ENCODE measurements at regions not wholly inside any gene's neighbourhood (a gene's known extent, or its start where the extent isn't known, plus 50 kb on each side); places are given as distances from the start of the nearest gene placed in this dataset.

DNA sequence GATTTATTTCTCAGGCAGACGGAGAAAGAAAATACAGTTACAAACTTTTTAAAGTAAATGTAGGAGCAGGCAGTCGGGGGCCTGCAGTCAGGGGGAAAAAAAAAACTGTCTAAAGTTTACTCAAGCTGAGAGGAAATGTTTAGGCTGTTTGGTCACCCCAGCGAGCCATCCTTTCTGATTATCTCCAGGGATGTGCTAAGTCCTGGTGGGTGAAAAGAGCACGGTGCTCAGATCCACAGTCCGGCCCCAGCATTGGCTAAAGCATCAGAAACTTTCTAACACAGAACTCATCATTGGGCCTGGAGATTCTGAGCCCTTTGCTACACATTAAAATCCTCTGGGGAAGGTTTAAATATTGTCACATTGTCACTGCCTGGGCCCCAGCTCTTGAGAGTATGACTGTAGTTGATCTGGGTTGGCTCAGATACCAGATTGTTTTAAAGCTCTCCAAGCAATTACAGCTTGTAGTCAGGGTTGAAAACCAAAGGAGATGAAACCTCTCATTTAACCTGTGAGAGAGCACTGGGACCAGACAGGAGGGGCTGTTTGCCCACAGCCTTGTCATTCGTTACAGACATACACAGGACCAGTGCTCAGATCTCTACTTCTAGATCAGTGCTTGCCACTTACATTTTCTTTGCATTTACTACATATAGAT, 131.1 kb upstream of the HTR2A start:
- Histone ChIP-seq H3K27me3 (ENCODE audit: control insufficient read depth, insufficient read depth, low read length) (no peaks in the 10 kb centered on the region), H3K27ac (ENCODE audit: low read depth, low read length) (no peak overlapping the region), H3K4me3 (ENCODE audit: low read depth, low read length) (no peak overlapping the region)

DNA sequence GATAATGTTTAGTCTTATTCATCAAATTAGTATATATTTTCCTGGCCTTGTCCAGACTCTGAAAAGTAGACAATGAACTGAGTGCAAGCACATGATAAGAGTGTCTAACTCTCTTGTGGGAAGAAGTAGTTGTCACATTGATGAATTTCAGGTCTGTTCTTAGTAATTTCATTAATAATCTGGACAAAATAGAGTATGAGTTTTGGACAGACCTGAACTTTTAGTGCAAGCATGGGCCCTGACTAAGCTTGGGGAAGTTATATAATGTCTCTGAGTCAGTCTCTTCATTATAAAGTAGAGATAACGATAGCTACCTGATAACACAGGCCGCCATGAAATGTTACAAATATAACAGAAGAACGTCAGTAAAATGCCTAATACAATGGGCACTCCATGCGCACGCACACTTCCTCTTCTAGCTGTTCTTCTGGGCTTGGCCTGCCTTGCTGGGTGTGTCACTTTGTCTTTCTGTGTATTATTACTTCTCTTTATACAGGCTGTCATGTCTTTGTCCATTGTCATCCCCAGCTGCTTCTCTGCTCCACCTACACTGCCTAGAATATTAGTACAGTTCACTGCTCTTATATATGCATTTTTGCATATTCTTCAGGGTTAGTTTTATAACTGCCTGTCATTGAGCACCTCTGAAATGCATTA, 129.1 kb upstream of the HTR2A start:
- H3K27me3 ChIP-seq (ENCODE audit: control insufficient read depth, insufficient read depth, low read length): no peaks in the 10 kb centered on the region
- no peaks in the 10 kb centered on the region for H3K9me3 ChIP-seq (ENCODE audit: control insufficient read depth, insufficient read depth, low read depth, low read length)

More for the DNA sequence above, 131.1 kb upstream of the HTR2A start:
- Histone ChIP-seq H3K4me1 (ENCODE audit: control insufficient read depth, insufficient read depth, low read length) (peaks cover 11% of the 10 kb centered on the region), H3K36me3 (ENCODE audit: control insufficient read depth, insufficient read depth, low read length) (no peaks in the 10 kb centered on the region), H3K9me3 (ENCODE audit: control insufficient read depth, insufficient read depth, low read depth, low read length) (no peaks in the 10 kb centered on the region), H3K9ac (ENCODE audit: low read length) (no peak overlapping the region)

GRCh38 chr13:47019977-47020376, 123.1 kb upstream of the HTR2A start:
- Histone ChIP-seq H3K36me3 (ENCODE audit: control insufficient read depth, insufficient read depth, low read length) (no peaks in the 10 kb centered on the region), H3K4me3 (ENCODE audit: low read depth, low read length) (no peak overlapping the region), H3K9me3 (ENCODE audit: control insufficient read depth, insufficient read depth, low read depth, low read length) (peaks cover 5% of the 10 kb centered on the region; the same call in 1 of the 2 replicates), H3K27ac (ENCODE audit: low read depth, low read length) (no peak overlapping the region), H3K4me1 (ENCODE audit: control insufficient read depth, insufficient read depth, low read length) (no peaks in the 10 kb centered on the region), H3K9ac (ENCODE audit: low read length) (no peak overlapping the region), H3K27me3 (ENCODE audit: control insufficient read depth, insufficient read depth, low read length) (no peaks in the 10 kb centered on the region)

More for the DNA sequence above, 129.1 kb upstream of the HTR2A start:
- no peak overlapping the region for H3K27ac ChIP-seq (ENCODE audit: low read depth, low read length)
- H3K4me3 ChIP-seq (ENCODE audit: low read depth, low read length): no peak overlapping the region
- H3K9ac ChIP-seq (ENCODE audit: low read length): no peak overlapping the region
- no peaks in the 10 kb centered on the region for H3K36me3 ChIP-seq (ENCODE audit: control insufficient read depth, insufficient read depth, low read length)
- peaks cover 11% of the 10 kb centered on the region for H3K4me1 ChIP-seq (ENCODE audit: control insufficient read depth, insufficient read depth, low read length)

DNA sequence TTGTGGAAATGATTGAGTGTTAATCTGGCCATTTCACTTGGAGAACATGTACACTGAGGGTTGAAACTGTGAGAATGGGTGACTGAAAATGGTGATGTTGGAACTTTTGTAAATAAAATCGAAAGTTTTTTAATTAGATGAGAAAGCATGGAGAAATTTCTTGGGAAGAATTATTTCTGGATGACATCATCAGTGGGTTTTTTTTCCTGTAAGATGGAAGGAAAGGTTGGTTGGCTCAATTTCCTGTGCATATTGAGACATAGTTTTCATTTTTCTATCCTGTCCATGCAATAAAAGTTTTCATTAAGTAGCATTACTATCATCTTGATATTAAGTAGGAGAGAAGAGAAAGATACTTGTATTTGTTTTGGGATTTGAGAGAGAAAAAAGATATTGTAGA, 120.6 kb upstream of the HTR2A start:
- Histone ChIP-seq H3K36me3 (ENCODE audit: control insufficient read depth, insufficient read depth, low read length) (no peaks in the 10 kb centered on the region), H3K27ac (ENCODE audit: low read depth, low read length) (no peak overlapping the region), H3K4me3 (ENCODE audit: low read depth, low read length) (no peak overlapping the region), H3K27me3 (ENCODE audit: control insufficient read depth, insufficient read depth, low read length) (no peaks in the 10 kb centered on the region), H3K9me3 (ENCODE audit: control insufficient read depth, insufficient read depth, low read depth, low read length) (peaks cover 5% of the 10 kb centered on the region; the same call in 1 of the 2 replicates), H3K4me1 (ENCODE audit: control insufficient read depth, insufficient read depth, low read length) (no peaks in the 10 kb centered on the region), H3K9ac (ENCODE audit: low read length) (no peak overlapping the region)

DNA sequence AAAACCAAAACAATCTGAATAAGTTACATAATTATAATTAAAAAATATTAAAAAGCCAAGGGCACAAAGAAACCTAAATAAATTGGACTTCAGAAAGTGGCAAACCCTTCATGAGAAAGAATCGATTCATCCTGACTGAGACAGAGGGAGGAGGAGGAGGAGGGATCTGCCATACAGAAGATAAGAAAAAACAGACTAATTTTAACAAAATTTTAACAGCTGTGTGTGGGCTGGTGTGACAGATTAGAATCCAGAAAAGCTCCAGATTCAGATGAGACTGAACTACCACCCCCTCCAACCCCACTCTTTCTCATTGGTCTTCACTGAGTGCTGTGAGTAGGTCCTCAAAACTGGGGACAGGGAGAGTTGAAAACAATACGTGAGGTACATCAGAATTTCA, 111.5 kb upstream of the HTR2A start:
- no peak overlapping the region for H3K4me3 ChIP-seq (ENCODE audit: low read depth, low read length)
- H3K9me3 ChIP-seq (ENCODE audit: control insufficient read depth, insufficient read depth, low read depth, low read length): no peaks in the 10 kb centered on the region
- no peak overlapping the region for H3K27ac ChIP-seq (ENCODE audit: low read depth, low read length)
- no peaks in the 10 kb centered on the region for H3K4me1 ChIP-seq (ENCODE audit: control insufficient read depth, insufficient read depth, low read length)
- no peaks in the 10 kb centered on the region for H3K36me3 ChIP-seq (ENCODE audit: control insufficient read depth, insufficient read depth, low read length)
- H3K27me3 ChIP-seq (ENCODE audit: control insufficient read depth, insufficient read depth, low read length): no peaks in the 10 kb centered on the region
- H3K9ac ChIP-seq (ENCODE audit: low read length): no peak overlapping the region

GRCh38 chr13:47005756-47006414, 109.0 kb upstream of the HTR2A start:
- H3K4me1 ChIP-seq (ENCODE audit: control insufficient read depth, insufficient read depth, low read length): no peaks in the 10 kb centered on the region
- no peaks in the 10 kb centered on the region for H3K9me3 ChIP-seq (ENCODE audit: control insufficient read depth, insufficient read depth, low read depth, low read length)

DNA sequence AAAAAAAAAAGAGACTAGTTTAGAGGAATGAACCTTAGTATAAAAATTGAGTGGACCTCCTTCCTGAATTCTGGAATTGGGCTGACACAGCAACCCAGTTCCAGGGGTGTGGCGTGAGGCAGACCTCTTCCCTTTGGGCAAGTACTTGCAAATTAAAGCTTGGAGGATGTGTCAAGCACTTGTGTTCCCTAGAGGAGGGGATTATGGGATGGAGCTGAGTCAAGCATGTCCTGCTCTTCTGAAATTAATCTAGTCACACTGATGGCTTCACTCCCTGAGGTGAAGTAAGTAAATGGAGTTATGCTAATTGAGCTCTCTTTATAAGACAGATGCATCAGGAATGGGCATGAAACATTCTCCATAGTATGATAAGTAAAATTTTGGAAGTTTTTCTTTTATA, 107.7 kb upstream of the HTR2A start:
- H3K9me3 ChIP-seq (ENCODE audit: control insufficient read depth, insufficient read depth, low read depth, low read length): no peaks in the 10 kb centered on the region
- H3K4me3 ChIP-seq (ENCODE audit: low read depth, low read length): no peak overlapping the region
- H3K36me3 ChIP-seq (ENCODE audit: control insufficient read depth, insufficient read depth, low read length): no peaks in the 10 kb centered on the region
- no peaks in the 10 kb centered on the region for H3K4me1 ChIP-seq (ENCODE audit: control insufficient read depth, insufficient read depth, low read length)
- no peak overlapping the region for H3K27ac ChIP-seq (ENCODE audit: low read depth, low read length)
- no peak overlapping the region for H3K9ac ChIP-seq (ENCODE audit: low read length)
- no peaks in the 10 kb centered on the region for H3K27me3 ChIP-seq (ENCODE audit: control insufficient read depth, insufficient read depth, low read length)

More at GRCh38 chr13:47005756-47006414, 109.0 kb upstream of the HTR2A start:
- Histone ChIP-seq H3K27me3 (ENCODE audit: control insufficient read depth, insufficient read depth, low read length) (no peaks in the 10 kb centered on the region), H3K27ac (ENCODE audit: low read depth, low read length) (no peak overlapping the region), H3K36me3 (ENCODE audit: control insufficient read depth, insufficient read depth, low read length) (no peaks in the 10 kb centered on the region), H3K9ac (ENCODE audit: low read length) (no peak overlapping the region), H3K4me3 (ENCODE audit: low read depth, low read length) (no peak overlapping the region)

DNA sequence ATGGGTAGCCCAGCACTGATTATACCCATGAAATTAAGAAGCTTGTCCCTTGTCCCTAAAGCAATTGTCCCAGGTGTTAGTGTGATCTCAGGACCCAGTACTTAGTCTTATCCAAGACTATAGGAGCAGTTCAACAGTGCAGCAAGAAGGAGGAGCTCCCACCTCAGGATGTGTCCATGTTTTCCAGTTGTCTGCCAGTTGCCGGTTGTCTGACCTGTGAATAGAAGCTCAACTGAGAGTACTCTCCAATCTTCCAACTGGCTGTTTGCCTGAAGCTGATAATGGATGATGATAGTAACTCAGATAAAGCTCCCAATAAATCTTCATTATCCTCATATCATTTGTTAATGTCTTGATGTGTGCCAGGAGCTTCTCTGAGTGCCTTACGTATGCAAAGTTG, 107.2 kb upstream of the HTR2A start:
- Histone ChIP-seq H3K9me3 (ENCODE audit: control insufficient read depth, insufficient read depth, low read depth, low read length) (no peaks in the 10 kb centered on the region), H3K9ac (ENCODE audit: low read length) (no peak overlapping the region), H3K4me1 (ENCODE audit: control insufficient read depth, insufficient read depth, low read length) (no peaks in the 10 kb centered on the region), H3K27ac (ENCODE audit: low read depth, low read length) (no peak overlapping the region), H3K27me3 (ENCODE audit: control insufficient read depth, insufficient read depth, low read length) (no peaks in the 10 kb centered on the region), H3K36me3 (ENCODE audit: control insufficient read depth, insufficient read depth, low read length) (no peaks in the 10 kb centered on the region), H3K4me3 (ENCODE audit: low read depth, low read length) (no peak overlapping the region)

- H3K4me1 ChIP-seq (ENCODE audit: control insufficient read depth, insufficient read depth, low read length): no peaks in the 10 kb centered on the region
- no peak overlapping the region for H3K9ac ChIP-seq (ENCODE audit: low read length)
- no peak overlapping the region for H3K4me3 ChIP-seq (ENCODE audit: low read depth, low read length)
- no peak overlapping the region for H3K27ac ChIP-seq (ENCODE audit: low read depth, low read length)
- no peaks in the 10 kb centered on the region for H3K27me3 ChIP-seq (ENCODE audit: control insufficient read depth, insufficient read depth, low read length)
- no peaks in the 10 kb centered on the region for H3K36me3 ChIP-seq (ENCODE audit: control insufficient read depth, insufficient read depth, low read length)
- H3K9me3 ChIP-seq (ENCODE audit: control insufficient read depth, insufficient read depth, low read depth, low read length): no peaks in the 10 kb centered on the region
Observed at GRCh38 chr13:47000165-47000564, 103.3 kb upstream of the HTR2A start.

- no peaks in the 10 kb centered on the region for H3K9me3 ChIP-seq (ENCODE audit: control insufficient read depth, insufficient read depth, low read depth, low read length)
- H3K27me3 ChIP-seq (ENCODE audit: control insufficient read depth, insufficient read depth, low read length): no peaks in the 10 kb centered on the region
- H3K36me3 ChIP-seq (ENCODE audit: control insufficient read depth, insufficient read depth, low read length): no peaks in the 10 kb centered on the region
- H3K27ac ChIP-seq (ENCODE audit: low read depth, low read length): no peak overlapping the region
- H3K4me3 ChIP-seq (ENCODE audit: low read depth, low read length): no peak overlapping the region
- H3K9ac ChIP-seq (ENCODE audit: low read length): no peak overlapping the region
- H3K4me1 ChIP-seq (ENCODE audit: control insufficient read depth, insufficient read depth, low read length): no peaks in the 10 kb centered on the region
Observed at GRCh38 chr13:46996316-46997030, 99.6 kb upstream of the HTR2A start.

DNA sequence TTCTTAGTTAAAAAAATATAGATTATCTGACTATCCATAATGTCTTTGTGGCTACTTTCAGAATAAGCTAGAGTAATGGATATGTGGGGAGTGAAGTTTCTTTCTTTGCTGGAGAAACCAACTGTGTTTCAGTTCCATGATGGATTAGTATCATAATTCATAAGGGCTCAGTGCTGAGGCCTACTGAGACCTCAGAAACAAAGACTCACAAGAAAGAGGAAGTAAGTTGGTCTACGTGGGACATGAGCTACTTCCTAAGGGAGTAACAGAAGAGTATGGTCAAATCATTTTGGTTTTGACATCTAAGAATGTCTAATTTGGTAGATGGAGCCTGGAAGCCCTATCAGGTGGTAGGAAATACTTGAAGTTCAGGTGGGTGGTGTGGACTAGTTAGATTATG, 99.0 kb upstream of the HTR2A start:
- no peaks in the 10 kb centered on the region for H3K27me3 ChIP-seq (ENCODE audit: control insufficient read depth, insufficient read depth, low read length)
- no peaks in the 10 kb centered on the region for H3K36me3 ChIP-seq (ENCODE audit: control insufficient read depth, insufficient read depth, low read length)
- H3K4me1 ChIP-seq (ENCODE audit: control insufficient read depth, insufficient read depth, low read length): no peaks in the 10 kb centered on the region
- no peak overlapping the region for H3K4me3 ChIP-seq (ENCODE audit: low read depth, low read length)
- no peaks in the 10 kb centered on the region for H3K9me3 ChIP-seq (ENCODE audit: control insufficient read depth, insufficient read depth, low read depth, low read length)
- no peak overlapping the region for H3K27ac ChIP-seq (ENCODE audit: low read depth, low read length)
- no peak overlapping the region for H3K9ac ChIP-seq (ENCODE audit: low read length)

Data from HUES6 (cell line).